Embryonic facial prominence (tissue), 1 donor: ENCODE measurements at regions not wholly inside any gene's neighbourhood (a gene's known extent, or its start where the extent isn't known, plus 50 kb on each side); places are given as distances from the start of the nearest gene placed in this dataset.
A peak's percentile ranks its signal among the peaks of the same experiment; 100 is the strongest.

Source experiments
- DNase-seq: peaks from one replicate; pipeline ENCODE4 v3.0.0-alpha.2; 2016; ENCODE audit errors: extremely low spot score

DNA sequence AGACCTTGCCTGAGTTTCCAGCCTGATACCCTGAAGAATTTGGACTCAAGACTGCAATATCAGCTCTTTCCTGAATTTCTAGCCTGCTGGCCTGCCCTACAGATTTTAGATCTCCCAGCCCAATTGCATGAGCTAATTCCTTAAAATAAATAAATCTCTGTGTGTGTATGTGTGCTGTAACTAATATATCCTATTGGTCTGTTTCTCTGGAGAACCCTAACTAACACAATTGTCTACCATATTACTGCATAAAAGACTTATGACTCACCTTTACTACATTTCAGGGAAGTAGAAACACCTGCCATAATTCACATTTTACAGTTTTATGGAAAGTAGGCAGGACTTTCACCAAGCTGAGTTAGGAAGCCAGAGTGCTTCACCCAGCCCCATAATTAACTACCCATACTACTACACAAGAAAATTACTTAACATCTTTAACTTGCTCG, 90.7 kb upstream of the BEND6 start:
- no peak for DNase-seq

DNA sequence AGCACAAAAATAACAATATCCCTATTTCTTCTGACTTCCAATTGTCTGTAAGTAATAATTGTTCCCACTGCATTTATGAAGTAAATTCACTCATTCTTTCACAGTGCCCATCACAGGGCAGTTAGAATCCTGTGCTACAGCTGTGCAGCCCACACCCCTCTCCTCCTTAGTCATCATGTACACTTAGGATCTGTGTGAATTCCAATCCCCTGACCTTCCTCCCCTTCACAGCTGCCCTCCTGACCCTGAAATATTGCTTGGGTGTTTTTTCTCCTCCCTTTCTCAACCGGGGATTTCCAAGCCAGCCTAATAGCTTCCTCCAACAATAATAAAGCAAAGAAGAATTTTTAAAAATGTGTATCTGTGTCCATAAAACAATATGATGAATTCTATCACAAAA, 91.5 kb upstream of the BEND6 start:
- no peak for DNase-seq

DNA sequence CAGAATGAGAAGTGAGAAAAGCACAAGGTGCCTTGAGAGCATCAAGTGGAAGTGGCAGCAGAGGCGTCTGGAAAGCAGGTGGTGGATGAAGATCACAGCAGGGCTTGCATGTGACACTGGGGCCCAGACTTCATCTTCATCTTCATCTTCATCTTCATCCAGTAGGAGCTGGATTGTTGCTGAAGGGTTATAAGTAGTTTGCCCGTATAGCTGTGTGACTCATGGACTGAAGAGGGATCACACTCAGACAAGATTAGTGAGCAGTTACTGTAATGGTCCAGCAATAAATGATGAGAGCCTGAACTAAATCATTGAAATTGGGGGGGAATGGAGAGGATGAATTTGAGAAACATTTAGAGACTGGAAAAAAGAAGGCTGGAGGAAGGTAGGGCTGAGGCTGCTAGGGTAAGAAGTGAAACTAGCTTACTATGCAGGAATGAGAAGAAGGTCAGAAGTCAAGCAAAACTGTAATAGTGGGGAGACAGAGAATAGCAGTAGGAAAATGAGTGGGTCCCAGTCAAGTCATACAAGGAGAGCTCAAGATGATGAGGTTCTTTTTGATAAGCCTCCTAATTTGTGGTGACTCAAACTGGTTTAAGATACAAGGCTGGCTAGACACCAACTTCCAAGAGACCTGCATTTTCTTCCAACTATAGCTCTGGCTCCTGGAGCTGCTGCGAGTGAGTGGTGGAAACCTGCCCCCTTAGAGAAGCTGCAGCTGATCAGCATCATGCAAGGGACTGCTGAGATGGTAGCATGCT, 92.3 kb upstream of the BEND6 start:
- DNase-seq = no peak

DNA sequence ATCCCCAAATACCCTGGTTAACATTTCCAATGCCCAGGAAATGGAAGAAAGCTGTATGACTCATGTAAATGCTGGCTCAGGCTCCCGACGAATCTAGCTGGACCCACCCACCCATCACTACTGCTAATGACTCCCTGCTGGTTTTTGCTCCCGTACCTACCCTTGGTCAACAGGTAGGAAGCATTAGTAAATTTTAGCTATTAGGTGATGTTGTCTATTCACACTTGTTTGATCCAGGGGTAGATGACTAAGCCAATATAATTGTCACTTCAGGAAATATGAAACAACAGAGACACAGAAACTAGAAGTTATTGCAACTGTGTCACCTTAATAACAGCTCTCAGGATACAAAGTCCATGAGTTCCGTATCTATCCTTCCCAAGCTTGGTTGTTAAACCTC, 94.4 kb upstream of the BEND6 start:
- DNase-seq = no peak

DNA sequence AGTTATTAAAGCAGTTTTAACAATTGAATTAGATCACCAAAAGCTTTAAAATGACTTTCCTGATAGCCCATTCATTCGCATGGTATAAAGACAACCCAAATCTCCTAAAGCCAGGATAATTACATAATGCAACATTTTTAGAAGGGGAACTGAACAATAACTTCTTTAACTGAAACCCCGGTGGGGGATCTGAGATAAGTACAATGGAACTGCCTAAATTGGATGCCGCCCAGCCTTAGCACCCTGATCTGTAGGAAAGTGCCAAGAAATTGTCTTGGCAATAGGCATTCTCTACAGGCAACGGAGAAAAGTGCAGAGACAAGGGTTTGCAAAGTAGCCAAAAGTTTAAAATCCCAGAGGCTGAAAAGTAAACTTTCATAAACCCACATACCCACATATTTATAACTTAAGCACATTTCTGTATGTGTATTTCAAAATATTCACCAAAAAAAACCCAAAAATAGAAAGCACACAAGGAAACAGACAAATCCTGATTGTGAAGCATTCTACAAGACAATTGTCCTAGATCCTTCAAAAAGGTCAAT, 98.8 kb upstream of the BEND6 start:
- no peak for DNase-seq

DNA sequence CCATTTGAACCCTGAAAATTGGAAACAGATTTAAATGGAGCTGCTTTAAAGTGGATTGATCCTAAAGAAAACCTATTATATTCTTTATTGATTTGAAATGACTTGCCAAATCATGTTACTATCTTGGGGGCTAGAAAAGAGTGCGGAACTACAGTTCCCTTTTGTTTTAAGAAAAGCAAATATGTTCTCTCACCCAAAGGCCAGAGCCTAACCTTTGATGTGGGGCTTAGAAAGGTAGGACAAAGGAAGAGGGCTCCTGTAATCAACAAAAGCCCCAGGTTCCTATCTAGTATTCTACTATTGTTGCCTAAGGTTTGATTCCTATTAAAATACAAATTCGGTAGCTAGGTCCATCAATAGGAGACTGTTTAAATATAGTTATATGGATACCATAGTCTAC, 100.8 kb upstream of the BEND6 start:
- DNase-seq = no peak

DNA sequence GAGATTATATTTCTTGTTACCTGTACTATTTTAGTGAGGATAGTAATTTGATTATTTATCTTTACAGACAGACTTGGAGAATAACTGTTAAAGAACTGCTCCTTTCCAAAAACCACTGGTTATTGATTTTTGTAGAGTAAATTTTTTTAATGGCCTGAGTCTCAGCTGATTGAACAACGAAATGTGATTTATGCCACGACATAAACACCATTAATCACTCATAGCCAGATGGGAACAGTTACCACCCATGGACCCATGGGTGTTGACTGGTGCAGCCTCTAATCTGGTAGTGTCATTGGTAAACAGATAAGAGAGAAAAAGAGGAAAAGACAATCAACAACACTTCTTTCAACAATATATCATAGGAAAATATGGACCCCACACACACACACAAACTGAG, 101.4 kb upstream of the BEND6 start:
- no peak for DNase-seq

DNA sequence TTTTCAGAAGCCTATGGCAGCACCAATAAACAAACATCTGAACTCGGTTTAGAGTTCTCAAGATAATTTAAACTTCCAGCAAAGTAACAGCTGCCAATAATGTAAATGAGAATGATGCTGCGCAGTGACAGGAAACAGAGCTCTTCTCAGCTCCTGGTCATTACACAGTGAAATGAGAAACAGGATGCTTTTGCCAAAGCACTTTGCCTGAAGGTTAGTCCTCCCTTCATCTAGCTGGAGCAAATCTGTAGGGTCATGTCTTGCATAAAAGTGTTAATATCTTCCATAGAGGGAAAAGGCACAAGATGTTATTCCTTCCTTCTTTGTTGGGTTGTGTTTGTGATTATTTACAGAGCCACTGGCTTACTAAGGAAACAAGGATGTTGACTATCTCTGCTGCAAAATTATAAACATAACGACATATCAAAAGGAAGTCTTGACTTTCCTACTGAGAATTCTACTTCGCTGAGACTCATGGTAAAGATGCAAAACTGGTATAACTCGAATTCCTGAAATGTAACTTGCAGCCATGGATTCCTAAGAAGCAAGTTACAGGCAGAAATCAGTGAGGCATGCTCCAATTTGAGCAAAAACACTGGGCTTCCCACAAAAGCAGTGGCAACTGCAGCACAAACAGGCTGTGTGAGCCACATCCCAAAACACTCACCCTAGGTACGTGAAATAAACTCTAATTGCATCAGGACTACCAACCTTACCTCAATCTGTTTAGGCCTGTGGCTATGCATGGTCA, 102.5 kb upstream of the BEND6 start:
- DNase-seq = peak; percentile 48

DNA sequence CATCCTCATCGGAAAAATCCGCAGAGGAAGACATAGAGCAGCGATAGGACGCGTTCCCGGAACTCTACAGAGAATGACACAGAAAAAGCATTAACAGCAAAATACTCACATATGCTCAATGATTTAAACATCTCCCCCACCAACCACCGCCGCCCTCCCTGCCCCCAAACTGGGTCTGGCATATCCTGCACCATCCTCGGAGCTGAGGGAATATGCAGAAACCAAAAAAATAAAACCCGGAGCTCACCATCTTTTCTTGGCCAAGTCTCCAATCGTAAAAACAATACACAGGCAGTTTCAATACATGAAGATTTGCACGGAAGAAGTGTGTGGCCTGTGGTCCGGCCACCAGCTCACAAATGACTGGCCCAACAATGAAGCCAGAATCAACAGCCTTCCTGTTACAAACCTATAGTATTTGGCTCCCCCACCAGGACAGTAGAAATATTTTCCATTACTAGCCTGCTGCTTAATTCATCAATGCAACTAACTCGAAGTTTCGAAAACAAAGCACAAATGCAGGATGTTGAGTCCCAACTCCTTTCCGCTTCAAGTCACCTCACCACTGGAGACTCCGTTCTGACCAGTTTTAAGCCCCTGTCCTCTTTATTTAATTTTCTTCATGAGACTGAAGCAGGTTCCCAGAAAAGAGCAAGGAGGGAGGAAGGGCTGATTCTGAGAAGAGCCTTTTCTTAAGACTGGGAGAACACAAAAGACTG, 103.2 kb upstream of the BEND6 start:
- DNase-seq = peak; percentile 63

DNA sequence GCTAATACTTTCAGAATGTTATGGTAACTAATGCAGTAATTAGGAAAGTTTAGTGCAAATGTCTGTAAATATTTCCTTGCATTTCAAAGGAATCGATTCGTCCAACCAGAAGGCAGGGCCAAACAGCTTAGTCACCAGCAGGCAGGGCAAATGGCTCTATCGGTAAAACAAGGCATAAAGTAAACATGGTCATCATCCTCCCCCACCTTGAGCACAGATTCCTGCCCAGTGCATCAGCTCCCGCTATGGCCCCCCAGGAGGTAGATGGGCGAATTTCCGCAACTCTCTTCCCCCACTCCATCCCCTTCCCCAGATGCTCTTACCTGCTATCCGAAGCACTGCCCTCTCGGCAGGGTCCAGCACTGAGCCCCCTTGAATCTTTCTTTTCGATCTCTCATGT, 103.8 kb upstream of the BEND6 start:
- DNase-seq = no peak

DNA sequence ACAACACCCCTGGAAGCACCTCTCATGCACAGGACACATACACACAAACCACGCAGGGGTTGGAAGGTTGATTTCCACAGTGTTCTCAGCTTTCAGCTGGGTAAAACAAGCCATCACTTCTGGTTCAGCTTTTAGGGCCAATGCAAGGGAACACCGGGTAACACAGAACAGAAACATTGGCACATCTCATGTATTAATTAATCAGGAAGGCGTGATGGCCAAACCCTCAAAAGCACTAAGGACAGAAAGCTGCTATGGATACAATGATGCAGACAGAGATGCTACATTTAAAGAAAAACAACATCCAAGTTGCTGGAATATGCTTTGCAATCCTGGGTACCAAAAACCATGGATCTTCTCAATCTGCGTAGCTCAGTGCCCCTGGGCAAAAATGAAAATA, 104.3 kb upstream of the BEND6 start:
- DNase-seq = no peak

DNA sequence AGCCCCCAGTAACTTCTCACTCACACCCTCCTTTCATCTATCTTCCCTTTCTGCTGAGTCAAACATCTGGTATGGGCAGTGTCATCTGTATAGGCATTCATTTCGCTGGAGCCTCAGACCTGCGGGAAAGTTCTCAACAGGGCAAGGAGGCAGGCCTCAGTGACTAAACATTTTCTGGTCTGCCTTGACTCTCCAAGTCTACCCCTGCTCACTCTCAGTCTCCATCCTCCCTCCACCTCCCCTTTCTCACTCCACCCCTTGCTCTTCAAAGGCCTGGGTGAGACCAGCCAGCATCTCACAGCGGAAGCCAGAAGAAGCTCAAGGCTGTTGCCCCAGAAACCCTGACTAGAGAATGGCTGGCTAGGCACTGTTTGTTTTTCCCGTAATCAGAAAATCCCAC, 105.0 kb upstream of the BEND6 start:
- no peak for DNase-seq

DNA sequence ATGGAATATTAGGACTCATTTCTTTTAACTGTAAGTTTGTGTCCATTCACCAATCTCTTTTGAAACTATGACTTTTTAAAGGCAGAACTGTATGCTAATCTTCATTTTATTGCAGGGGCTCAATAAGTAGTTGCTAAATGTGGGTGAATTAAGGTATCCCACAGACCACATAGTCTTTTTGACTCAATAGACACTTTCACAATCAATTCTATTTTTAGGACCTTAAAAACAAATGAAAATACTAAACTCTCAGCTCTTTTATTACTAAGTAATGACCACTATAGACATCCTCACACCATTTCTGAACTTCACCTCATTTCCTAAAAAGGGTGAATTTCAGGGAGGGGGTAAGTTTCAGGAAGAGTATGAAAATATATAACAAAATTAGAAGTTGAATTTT, 106.8 kb upstream of the BEND6 start:
- no peak for DNase-seq

DNA sequence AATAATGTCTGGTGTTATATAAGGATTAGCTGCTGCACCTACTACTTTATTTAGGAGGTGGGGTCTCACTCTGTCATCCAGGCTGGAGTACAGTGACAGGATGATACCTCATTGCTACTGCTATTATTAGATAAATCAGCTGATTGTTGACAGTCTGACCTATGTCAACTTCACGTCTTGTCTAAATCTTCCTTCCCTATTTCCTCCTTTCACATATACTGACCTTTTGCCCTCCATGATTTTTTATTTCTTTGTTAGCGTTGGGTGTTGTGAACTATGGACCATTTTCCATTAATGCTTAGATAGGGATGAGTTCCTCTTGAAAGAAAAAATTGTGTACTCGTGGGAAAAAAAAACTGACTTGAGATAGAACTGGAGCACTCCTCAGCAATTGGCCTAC, 109.9 kb upstream of the BEND6 start:
- no peak for DNase-seq

DNA sequence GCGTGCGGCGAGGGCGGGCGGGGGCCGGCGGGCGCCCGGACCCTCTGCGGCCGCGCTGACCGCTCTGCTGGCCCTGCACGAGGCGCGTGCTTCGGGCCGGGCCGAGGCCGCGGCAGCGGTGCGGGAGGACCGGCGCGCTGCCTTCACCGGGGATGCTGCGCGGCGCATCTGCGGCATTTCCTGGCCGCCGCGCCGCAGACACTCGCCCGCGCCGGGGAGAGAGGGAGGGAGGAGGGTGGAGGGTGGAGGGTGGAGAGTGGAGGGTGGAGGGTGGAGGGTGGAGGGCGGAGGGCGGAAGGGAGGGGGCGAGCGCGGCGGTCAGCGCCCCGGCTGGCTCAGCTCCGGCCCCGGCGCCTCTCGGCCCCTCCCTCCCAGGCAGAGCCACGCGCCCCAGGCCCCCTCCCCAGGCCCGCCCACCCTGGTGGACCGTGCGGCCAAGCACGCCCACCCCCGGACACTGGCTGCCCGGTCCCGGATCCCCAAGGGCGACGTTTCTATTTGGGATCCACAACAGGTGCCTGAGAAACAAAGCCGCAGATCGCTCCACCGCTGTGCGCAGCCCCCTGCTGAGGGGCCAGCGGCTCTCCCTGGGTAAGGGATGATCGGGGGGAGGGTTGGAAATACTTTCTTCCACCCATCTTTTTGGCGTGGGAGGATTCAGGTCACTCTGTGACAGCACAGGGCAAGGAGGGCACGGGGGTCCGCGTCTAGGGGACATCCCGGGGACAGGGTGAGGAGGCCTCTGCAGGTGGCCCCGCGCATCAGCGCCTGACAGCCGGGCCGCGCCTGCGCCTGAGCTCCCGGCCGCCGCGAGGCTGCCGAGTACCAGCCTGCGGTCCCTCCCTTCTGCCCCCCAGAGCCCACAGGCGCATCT, 111.2 kb upstream of the BEND6 start:
- peak; percentile 66 for DNase-seq

DNA sequence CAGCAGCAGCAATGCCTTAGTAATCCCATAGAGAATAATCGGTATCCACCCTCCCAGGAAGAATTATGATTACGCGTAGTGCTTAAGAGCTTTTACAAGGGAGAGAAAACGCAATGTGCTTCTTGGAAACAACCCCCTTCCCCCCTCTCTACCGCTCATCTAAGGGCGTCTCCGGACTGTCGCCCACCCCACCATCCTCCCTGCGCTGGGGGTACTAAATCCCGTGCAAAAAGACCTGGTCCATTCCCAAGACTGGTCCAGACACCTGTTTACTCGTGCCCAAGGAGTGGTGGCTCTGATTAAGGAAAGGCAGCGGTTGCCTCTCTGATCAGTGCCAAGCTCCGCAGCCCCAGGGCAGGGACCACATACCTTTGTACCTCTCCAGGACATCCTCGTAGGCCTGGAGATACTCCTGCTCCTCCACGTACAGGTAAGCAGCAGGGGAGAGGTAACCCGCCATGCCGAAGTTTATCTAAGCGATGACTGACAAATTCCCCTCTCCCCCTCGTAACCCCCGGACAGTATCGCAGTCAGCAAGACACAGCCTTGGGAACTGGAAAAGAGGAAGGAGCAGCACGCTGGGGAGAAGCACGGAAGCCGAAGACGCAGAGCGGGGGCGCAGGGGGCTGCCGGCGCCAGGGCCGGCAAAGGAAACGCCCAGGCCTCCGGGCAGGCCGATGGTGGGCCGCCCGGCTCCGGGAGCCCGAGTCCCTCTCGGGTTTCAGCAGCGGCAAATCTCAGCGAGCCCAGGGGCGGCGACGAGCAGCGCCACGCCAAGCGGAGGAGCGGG, 112.0 kb upstream of the BEND6 start:
- DNase-seq = no peak

DNA sequence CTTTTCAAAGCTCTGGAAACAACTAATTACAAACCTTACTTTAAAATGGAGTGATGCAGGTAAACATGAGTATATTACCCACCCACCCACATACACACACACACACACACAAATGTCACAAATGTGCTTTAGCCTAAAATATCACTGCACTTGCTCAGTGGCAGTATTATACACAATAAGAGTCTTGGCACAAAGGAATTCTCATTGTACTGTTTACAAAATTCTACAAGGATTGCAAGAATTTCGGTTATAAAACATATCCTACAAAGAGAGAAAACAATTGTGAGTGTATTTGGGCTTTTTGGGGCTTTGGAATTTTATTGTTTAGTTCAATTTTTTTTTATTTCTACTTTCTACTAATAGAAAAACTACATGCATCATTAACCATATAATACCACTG, 113.2 kb upstream of the BEND6 start:
- DNase-seq = no peak

DNA sequence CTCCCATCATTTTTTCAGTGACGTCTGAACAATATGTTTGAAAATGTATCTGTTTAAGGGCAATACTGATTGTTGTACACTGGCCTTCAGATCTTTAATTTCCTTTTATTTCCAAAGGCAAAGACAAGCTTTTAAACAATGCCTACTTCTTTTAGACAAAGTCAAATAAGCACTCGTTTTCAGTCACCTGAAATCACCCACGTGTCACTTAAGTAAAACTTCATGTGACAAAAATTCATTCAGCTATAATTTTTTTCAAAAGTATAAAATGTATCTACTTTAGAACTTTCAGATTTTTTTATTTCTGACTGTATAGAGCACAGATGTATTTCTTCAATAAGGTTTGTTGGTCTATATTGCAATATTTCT, 113.5 kb upstream of the BEND6 start:
- no peak for DNase-seq

DNA sequence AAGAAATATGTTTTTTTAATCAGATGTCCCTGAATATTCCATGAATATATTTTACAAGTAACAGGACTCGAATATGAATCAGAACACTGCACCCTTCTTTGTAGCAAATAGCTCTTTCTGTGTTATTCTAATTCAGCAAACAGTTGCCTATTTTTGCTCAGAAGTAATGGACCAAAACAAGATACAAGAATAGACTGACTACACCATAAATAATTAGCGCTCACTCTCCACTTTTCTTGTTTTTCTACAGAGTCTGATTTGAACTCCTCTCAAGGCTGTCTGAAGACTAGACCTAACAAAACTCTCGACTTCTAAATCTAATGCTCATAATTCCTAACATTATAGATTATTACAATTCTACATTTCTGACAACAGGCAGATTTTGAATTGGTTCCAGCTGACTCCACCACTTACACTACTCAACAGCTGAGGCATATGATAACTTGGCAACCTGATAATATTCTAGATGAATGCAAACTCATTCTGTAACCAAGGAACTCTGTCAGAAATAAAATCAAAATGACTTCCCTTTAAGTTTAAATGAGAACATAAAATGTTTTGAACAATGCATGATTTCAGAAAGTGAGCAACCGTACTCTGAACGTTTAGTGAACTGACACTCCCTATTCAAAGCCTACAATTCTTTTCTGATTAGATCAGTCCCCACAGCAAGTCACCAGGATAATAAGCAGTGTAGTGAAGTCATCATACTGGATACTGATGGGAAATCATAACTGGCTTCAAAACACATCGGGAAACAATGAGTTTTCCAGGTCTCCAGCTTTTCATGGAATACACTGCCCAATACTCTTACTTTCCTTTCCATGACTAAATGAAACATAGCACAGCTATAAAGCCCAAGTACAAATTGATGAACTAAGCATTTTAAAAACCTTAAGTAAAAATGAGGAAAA, 114.2 kb upstream of the BEND6 start:
- peak; percentile 17 for DNase-seq
